GM23338 (cell line): ENCODE measurements at regions not wholly inside any gene's neighbourhood (a gene's known extent, or its start where the extent isn't known, plus 50 kb on each side); places are given as distances from the start of the nearest gene placed in this dataset.
A peak's percentile ranks its signal among the peaks of the same experiment; 100 is the strongest.

ENCODE experiments used
- ATAC-seq: fragments of 200-7000 bp; cut with Tn5 transposase; 3 replicates; pipeline ENCODE4 v1.9.1; 2020
- DNase-seq: peaks from one replicate; pipeline ENCODE4 v3.0.0-alpha.2; 2015; ENCODE audit warnings: low spot score
- H2AFZ ChIP-seq: fragments of 200-600 bp; sonication (generic); 2 replicates; pipeline ENCODE4 v1.8.0; 2016; ENCODE audit warnings: antibody characterized with exemption, mild to moderate bottlenecking, moderate library complexity
- H3F3A ChIP-seq: fragments of 200-600 bp; sonication (generic); replicated peaks from 2 replicates; pipeline ENCODE4 v1.8.0; 2017; ENCODE audit warnings: antibody characterized with exemption, mixed run types, low read depth
- H3K27ac ChIP-seq: fragments of 200-600 bp; sonication (generic); 2 replicates; pipeline ENCODE4 v1.6.1; 2016; ENCODE audit warnings: low read depth
- H3K27me3 ChIP-seq: fragments of 200-600 bp; sonication (generic); 2 replicates; pipeline ENCODE4 v1.8.0; 2016; ENCODE audit warnings: mild to moderate bottlenecking, mixed run types, moderate library complexity; ENCODE audit not compliant: insufficient read depth
- H3K36me3 ChIP-seq: fragments of 200-600 bp; sonication (generic); 2 replicates; pipeline ENCODE4 v1.8.0; 2016; ENCODE audit warnings: mild to moderate bottlenecking; ENCODE audit not compliant: insufficient read depth
- H3K4me1 ChIP-seq: fragments of 200-600 bp; sonication (generic); 2 replicates; pipeline ENCODE4 v1.8.0; 2016; ENCODE audit warnings: mild to moderate bottlenecking, moderate library complexity; ENCODE audit not compliant: insufficient read depth
- H3K4me2 ChIP-seq: fragments of 200-600 bp; sonication (generic); 2 replicates; pipeline ENCODE4 v1.7.1; 2017; ENCODE audit warnings: mixed run types
- H3K4me3 ChIP-seq: fragments of 200-600 bp; sonication (generic); 2 replicates; pipeline ENCODE4 v1.6.1; 2016; ENCODE audit warnings: mixed run types
- H3K79me2 ChIP-seq: fragments of 200-600 bp; sonication (generic); replicated peaks from 2 replicates; pipeline ENCODE4 v1.8.0; 2017; ENCODE audit warnings: mild to moderate bottlenecking; ENCODE audit not compliant: insufficient read depth
- H3K9me2 ChIP-seq: fragments of 200-600 bp; sonication (generic); 2 replicates; pipeline ENCODE4 v1.8.0; 2017; ENCODE audit not compliant: insufficient read depth
- H4K20me1 ChIP-seq: fragments of 200-600 bp; sonication (generic); replicated peaks from 2 replicates; pipeline ENCODE4 v1.8.0; 2017; ENCODE audit warnings: mild to moderate bottlenecking; ENCODE audit not compliant: insufficient read depth
- H3K27ac Mint-ChIP-seq: 2 replicates; pipeline ENCODE4 v1.8.0; 2020; ENCODE audit warnings: inconsistent platforms, mild to moderate bottlenecking, moderate library complexity, mixed read lengths
- H3K27me3 Mint-ChIP-seq: 3 replicates; pipeline ENCODE4 v1.8.0; 2022; ENCODE audit warnings: low read depth, mild to moderate bottlenecking, moderate library complexity, mixed read lengths, inconsistent platforms; ENCODE audit not compliant: insufficient read depth, poor library complexity
- H3K36me3 Mint-ChIP-seq: 3 replicates; pipeline ENCODE4 v1.8.0; 2021; ENCODE audit warnings: low read depth, mild to moderate bottlenecking, inconsistent platforms, moderate library complexity, mixed read lengths
- H3K4me1 Mint-ChIP-seq: 3 replicates; pipeline ENCODE4 v1.8.0; 2020; ENCODE audit warnings: mild to moderate bottlenecking, inconsistent platforms, mixed read lengths
- H3K4me3 Mint-ChIP-seq: 3 replicates; pipeline ENCODE4 v1.8.0; 2021; ENCODE audit warnings: moderate library complexity, mild to moderate bottlenecking, inconsistent platforms, mixed read lengths
- H3K9me3 Mint-ChIP-seq: 3 replicates; pipeline ENCODE4 v1.8.0; 2020; ENCODE audit warnings: moderate library complexity, mild to moderate bottlenecking, inconsistent platforms, mixed read lengths
- CTCF ChIP-seq, 2 experiments: fragments of 200-600 bp in 1 of 2; sonication (generic) in 1 of 2; conservative IDR thresholded peaks; 2 replicates each; pipeline versions ENCODE4 v1.5.1 to v1.6.1; 2016 to 2017; ENCODE audit warnings: antibody characterized with exemption in 2 of 2, low read depth in 2 of 2, mild to moderate bottlenecking in 2 of 2, moderate library complexity in 1 of 2
- ETS1 ChIP-seq: IDR thresholded peaks from 2 replicates; pipeline ENCODE4 v1.6.1; 2016; ENCODE audit warnings: antibody characterized with exemption
- EZH2phosphoT487 ChIP-seq: fragments of 200-600 bp; sonication (generic); IDR thresholded peaks from one replicate; pipeline ENCODE4 v1.8.1; 2018; ENCODE audit warnings: antibody characterized with exemption; ENCODE audit not compliant: unreplicated experiment
- NANOG ChIP-seq: IDR thresholded peaks from 2 replicates; pipeline ENCODE4 v1.6.1; 2016; ENCODE audit warnings: antibody characterized with exemption, borderline replicate concordance
- POLR2AphosphoS5 ChIP-seq: IDR thresholded peaks from 2 replicates; pipeline ENCODE4 v1.6.1; 2016; ENCODE audit warnings: antibody characterized with exemption, low read depth
- REST ChIP-seq: IDR thresholded peaks from one replicate; pipeline ENCODE4 v1.6.1; 2018; ENCODE audit warnings: antibody characterized with exemption; ENCODE audit not compliant: unreplicated experiment
- STAT1 ChIP-seq: IDR thresholded peaks from one replicate; pipeline ENCODE4 v1.6.1; 2016; ENCODE audit warnings: antibody characterized with exemption; ENCODE audit not compliant: unreplicated experiment
- ZNF114 ChIP-seq: fragments of 250-450 bp; sonication (Bioruptor Pico); IDR thresholded peaks from 2 replicates; pipeline ENCODE4 v1.5.0; 2020; ENCODE audit warnings: mild to moderate bottlenecking, moderate library complexity
- ZNF331 ChIP-seq: fragments of 250-450 bp; sonication (Bioruptor Pico); IDR thresholded peaks from 2 replicates; pipeline ENCODE4 v1.5.0; 2020; ENCODE audit warnings: low read depth, mild to moderate bottlenecking, moderate library complexity
- ZNF462 ChIP-seq: fragments of 250-450 bp; sonication (Bioruptor Pico); IDR thresholded peaks from 2 replicates; pipeline ENCODE4 v1.5.0; 2020; ENCODE audit warnings: mild to moderate bottlenecking, moderate library complexity

- Histone ChIP-seq H3K4me1 (peaks cover 18% of the 10 kb centered on the region), H3K4me2 (no peak overlapping the region), H4K20me1 (no peaks in the 10 kb centered on the region), H3K9me2 (no peaks in the 10 kb centered on the region), H2AFZ (peak overlapping the region; percentile 24; the same call in 1 of the 2 replicates), H3F3A (no peaks in the 10 kb centered on the region), H3K4me3 (no peak overlapping the region), H3K79me2 (no peaks in the 10 kb centered on the region), H3K27me3 (no peaks in the 10 kb centered on the region), H3K36me3 (no peaks in the 10 kb centered on the region), H3K27ac (no peak overlapping the region)
- Mint-ChIP-seq H3K4me1 (peaks cover 26% of the 10 kb centered on the region), H3K27ac (no peak overlapping the region), H3K4me3 (no peak overlapping the region), H3K27me3 (peaks cover 5% of the 10 kb centered on the region), H3K9me3 (no peaks in the 10 kb centered on the region), H3K36me3 (no peaks in the 10 kb centered on the region)
- TF ChIP-seq CTCF (conservative IDR thresholded peaks at IDR 0.05; ENCODE audit: low read depth in 2 of 2) (peak; percentile 51 to 56), NANOG (no peak)
- ATAC-seq (peak; percentile 79), DNase-seq (peak; percentile 32)
Observed at GRCh38 chr16:16881814-16882213, 502.9 kb downstream of the NPIPA7 start.

GRCh38 chr16:16882766-16883165 lies 503.8 kb downstream of the NPIPA7 start:
- no peak overlapping the region for H3K4me3 Mint-ChIP-seq
- no peak for DNase-seq
- TF ChIP-seq REST (no peak), ZNF462 (no peak), STAT1 (no peak), EZH2phosphoT487 (no peak), NANOG (no peak), POLR2AphosphoS5 (no peak), ZNF114 (CRISPR knock-in tag) (no peak), ZNF331 (no peak), ETS1 (no peak)

More at GRCh38 chr16:16882766-16883165, 503.8 kb downstream of the NPIPA7 start:
- no peak overlapping the region for H3K4me3 ChIP-seq
- H3K27ac ChIP-seq: no peak overlapping the region
- no peaks in the 10 kb centered on the region for H3K36me3 Mint-ChIP-seq
- peak overlapping the region; percentile 57; the same call in 1 of the 2 replicates for H3K27ac Mint-ChIP-seq
- no peaks in the 10 kb centered on the region for H3K9me2 ChIP-seq
- ATAC-seq: no peak
- no peak overlapping the region for H3K4me2 ChIP-seq
- H3F3A ChIP-seq: no peaks in the 10 kb centered on the region
- no peaks in the 10 kb centered on the region for H3K27me3 ChIP-seq
- H3K36me3 ChIP-seq: no peaks in the 10 kb centered on the region
- H3K27me3 Mint-ChIP-seq: peaks cover 5% of the 10 kb centered on the region
- no peaks in the 10 kb centered on the region for H3K79me2 ChIP-seq
- H3K4me1 ChIP-seq: peaks cover 15% of the 10 kb centered on the region
- no peaks in the 10 kb centered on the region for H4K20me1 ChIP-seq
- H3K9me3 Mint-ChIP-seq: no peaks in the 10 kb centered on the region
- no peak overlapping the region for H2AFZ ChIP-seq
- H3K4me1 Mint-ChIP-seq: peaks cover 21% of the 10 kb centered on the region
